ENCODE measurements at regions not wholly inside any gene's neighbourhood (a gene's known extent, or its start where the extent isn't known, plus 50 kb on each side); places are given as distances from the start of the nearest gene placed in this dataset.

DNA sequence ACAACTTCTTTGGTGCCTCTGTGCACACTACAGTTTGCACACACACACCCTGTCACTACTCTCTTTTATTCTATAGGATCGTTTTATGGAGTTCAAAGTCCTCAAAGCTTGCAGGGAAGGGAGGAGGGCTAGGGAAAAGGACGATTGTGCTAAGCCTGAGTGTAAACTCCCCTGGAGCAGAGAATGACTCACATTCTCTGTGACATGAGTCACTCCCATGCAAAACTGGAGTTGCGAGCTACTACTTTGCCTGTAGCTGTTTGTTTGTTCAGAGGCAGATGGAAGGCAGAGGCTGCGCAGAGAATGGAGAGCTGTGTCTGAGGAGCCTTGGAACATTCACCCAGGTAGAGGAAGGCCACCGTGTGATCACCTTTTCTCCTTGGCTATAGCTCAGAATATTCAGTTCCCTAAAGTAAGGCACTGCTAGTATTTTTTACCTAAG lies 80.5 kb upstream of the MBNL2 start:
- ChIA-PET POLR2A (interaction anchor here (0.6 kb wide), 1 partner anchor 16 kb away, joined by 3 read pairs; no protein-coding TSS in a partner anchor), CTCF (interaction anchor here (0.9 kb wide), 1 partner anchor 32 kb away, joined by 3 read pairs; no protein-coding TSS in a partner anchor)
- TF ChIP-seq, protein P1, sequence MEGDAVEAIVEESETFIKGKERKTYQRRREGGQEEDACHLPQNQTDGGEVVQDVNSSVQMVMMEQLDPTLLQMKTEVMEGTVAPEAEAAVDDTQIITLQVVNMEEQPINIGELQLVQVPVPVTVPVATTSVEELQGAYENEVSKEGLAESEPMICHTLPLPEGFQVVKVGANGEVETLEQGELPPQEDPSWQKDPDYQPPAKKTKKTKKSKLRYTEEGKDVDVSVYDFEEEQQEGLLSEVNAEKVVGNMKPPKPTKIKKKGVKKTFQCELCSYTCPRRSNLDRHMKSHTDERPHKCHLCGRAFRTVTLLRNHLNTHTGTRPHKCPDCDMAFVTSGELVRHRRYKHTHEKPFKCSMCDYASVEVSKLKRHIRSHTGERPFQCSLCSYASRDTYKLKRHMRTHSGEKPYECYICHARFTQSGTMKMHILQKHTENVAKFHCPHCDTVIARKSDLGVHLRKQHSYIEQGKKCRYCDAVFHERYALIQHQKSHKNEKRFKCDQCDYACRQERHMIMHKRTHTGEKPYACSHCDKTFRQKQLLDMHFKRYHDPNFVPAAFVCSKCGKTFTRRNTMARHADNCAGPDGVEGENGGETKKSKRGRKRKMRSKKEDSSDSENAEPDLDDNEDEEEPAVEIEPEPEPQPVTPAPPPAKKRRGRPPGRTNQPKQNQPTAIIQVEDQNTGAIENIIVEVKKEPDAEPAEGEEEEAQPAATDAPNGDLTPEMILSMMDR (IDR thresholded peaks at IDR 0.05) = no peak
- Mint-ChIP-seq H3K4me1 (peaks cover 7% of the 10 kb centered on the region), H3K36me3 (ENCODE audit: low read depth) (no peaks in the 10 kb centered on the region), H3K27me3 (peaks cover 7% of the 10 kb centered on the region), H3K27ac (no peak overlapping the region), H3K9me3 (no peaks in the 10 kb centered on the region), H3K4me3 (no peak overlapping the region)
- peak; percentile 49 for ATAC-seq (ENCODE audit: low read depth)
- no peak for DNase-seq
- intact Hi-C loops (cut with micrococcal nuclease) = no loop called here

DNA sequence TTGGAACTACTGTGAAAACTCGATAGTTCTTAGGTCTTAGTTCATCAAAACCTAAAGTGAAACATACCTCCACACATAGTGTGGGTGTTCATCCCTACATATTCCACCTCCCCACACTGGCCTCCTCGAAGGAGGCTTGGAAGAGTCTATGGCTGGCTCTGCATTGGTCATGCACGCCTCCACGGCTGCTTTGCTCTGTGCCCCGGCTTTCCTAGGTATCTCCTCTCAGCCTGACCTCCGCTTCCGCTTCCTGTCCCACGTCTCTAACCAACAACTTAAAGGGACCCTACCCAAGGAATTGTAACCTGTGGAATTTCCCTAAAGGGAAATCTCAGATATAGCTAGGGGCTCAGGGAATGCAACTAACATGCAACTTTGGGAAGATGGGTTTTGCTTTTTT lies 79.7 kb upstream of the MBNL2 start:
- no peaks in the 10 kb centered on the region for H3K9me3 Mint-ChIP-seq
- CTCF ChIA-PET = no interaction called here

DNA sequence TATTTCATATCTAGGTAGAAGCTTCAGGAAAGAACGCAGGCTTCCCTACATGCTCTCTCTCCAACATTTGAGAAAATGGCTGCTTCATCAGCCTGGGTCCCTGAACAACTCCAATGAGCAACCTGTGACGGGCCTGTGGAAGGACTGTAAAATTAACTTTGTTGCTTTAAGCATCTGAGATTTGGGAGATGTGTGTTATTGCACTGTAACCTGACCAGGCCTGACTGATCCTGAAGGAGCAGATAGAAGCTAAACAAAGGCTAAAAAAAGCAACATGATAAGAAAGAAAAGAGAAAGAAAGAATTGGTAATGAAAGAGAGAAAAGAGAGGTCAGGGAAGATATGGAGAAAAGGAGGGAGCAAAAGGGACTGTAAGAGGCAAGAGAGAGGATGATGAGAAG lies 77.1 kb upstream of the MBNL2 start:
- TF ChIP-seq, protein P1 (IDR thresholded peaks at IDR 0.05) = no peak
- Mint-ChIP-seq H3K27ac (no peak overlapping the region), H3K4me1 (peaks cover 7% of the 10 kb centered on the region), H3K27me3 (peaks cover 18% of the 10 kb centered on the region), H3K36me3 (ENCODE audit: low read depth) (no peaks in the 10 kb centered on the region), H3K4me3 (no peak overlapping the region), H3K9me3 (no peaks in the 10 kb centered on the region)
- intact Hi-C loops (cut with micrococcal nuclease) = no loop called here
- no peak for ATAC-seq (ENCODE audit: low read depth)
- no peak for DNase-seq
- POLR2A ChIA-PET = no interaction called here
- CTCF ChIA-PET = no interaction called here

More for the DNA sequence above, 79.7 kb upstream of the MBNL2 start:
- DNase-seq (no peak), ATAC-seq (ENCODE audit: low read depth) (no peak)
- POLR2A ChIA-PET = interaction anchor here (0.6 kb wide), 1 partner anchor 16 kb away, joined by 3 read pairs; no protein-coding TSS in a partner anchor
- Mint-ChIP-seq H3K4me3 (no peak overlapping the region), H3K36me3 (ENCODE audit: low read depth) (no peaks in the 10 kb centered on the region), H3K27ac (no peak overlapping the region), H3K27me3 (peaks cover 7% of the 10 kb centered on the region), H3K4me1 (peaks cover 7% of the 10 kb centered on the region)
- TF ChIP-seq, protein P1 (IDR thresholded peaks at IDR 0.05) = no peak
- intact Hi-C loops (cut with micrococcal nuclease) = no loop called here

DNA sequence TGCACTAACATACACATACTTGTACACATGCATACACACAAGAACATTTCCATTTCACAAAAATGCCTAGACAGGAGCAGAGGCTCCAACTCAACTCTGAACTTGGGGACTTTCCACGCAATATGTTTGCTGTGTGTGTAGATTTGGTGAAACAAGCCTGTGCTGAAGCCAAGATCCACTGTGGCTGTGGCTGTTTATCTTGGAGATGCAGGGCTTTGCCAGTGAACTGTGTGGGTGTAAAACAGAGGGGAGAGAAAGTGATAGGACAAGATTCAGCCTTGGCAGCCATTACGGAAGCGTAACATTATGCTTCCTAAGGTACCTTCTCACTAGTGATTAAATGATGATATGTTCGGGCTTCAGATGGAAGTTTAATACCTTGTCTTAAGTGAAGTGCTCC lies 73.2 kb upstream of the MBNL2 start:
- Mint-ChIP-seq H3K27me3 (peaks cover 19% of the 10 kb centered on the region), H3K27ac (no peak overlapping the region), H3K36me3 (ENCODE audit: low read depth) (no peaks in the 10 kb centered on the region), H3K9me3 (no peaks in the 10 kb centered on the region), H3K4me1 (no peaks in the 10 kb centered on the region), H3K4me3 (no peak overlapping the region)
- ChIA-PET POLR2A (no interaction called here), CTCF (no interaction called here)
- TF ChIP-seq, protein P1 (IDR thresholded peaks at IDR 0.05) = no peak
- ATAC-seq (ENCODE audit: low read depth) (no peak), DNase-seq (no peak)
- intact Hi-C loops (cut with micrococcal nuclease) = no loop called here

DNA sequence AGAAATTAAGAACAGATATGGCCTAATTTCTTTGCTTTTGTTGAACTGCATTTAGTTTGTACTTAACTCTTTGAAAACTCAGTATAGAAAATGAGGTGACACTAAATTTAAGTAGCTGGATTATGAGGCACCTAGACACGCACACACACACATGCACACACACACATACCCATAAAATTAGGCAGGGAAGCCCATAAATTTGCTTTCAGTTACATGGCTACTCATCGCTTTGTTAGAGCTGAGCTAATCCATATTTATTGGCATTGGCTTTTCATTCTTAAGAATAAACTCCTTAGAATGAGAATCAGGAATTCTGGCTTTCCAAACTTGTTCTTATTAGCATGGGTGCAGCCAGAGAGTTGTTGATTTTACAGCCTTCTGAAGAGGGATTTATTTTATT lies 61.7 kb upstream of the MBNL2 start:
- Mint-ChIP-seq H3K36me3 (ENCODE audit: low read depth) (no peaks in the 10 kb centered on the region), H3K9me3 (no peaks in the 10 kb centered on the region), H3K27me3 (peaks cover 13% of the 10 kb centered on the region), H3K27ac (no peak overlapping the region), H3K4me3 (no peak overlapping the region), H3K4me1 (no peaks in the 10 kb centered on the region)
- intact Hi-C loops (cut with micrococcal nuclease) = no loop called here
- CTCF ChIA-PET = no interaction called here
- POLR2A ChIA-PET = no interaction called here
- DNase-seq = no peak
- no peak for ATAC-seq (ENCODE audit: low read depth)
- TF ChIP-seq, protein P1 (IDR thresholded peaks at IDR 0.05) = no peak

Measured in activated B cell treated with CpG ODN at 0.5 μM for 24 hours (primary cell).